ENCODE measurements at regions not wholly inside any gene's neighbourhood (a gene's known extent, or its start where the extent isn't known, plus 50 kb on each side); places are given as distances from the start of the nearest gene placed in this dataset.

- in situ Hi-C loops (cut with MboI) = no loop called here
- Histone ChIP-seq H3K36me3 (ENCODE audit: control insufficient read depth in 2 of 2, insufficient read depth in 2 of 2, low read length in 1 of 2) (no peaks in the 10 kb centered on the region), H3K4me2 (ENCODE audit: control insufficient read depth, insufficient read depth) (no peak overlapping the region), H3K4me1 (ENCODE audit: control insufficient read depth, insufficient read depth, low read length) (no peaks in the 10 kb centered on the region), H3K9ac (ENCODE audit: control insufficient read depth, insufficient read depth, low read length) (no peak overlapping the region), H3K4me3 (no peak overlapping the region), H3K27me3 (replicated peaks in 1 of 2; ENCODE audit: control insufficient read depth in 2 of 2, insufficient read depth in 2 of 2, low read length in 1 of 2) (no peaks in the 10 kb centered on the region), H4K20me1 (ENCODE audit: control insufficient read depth, insufficient read depth) (no peaks in the 10 kb centered on the region), H3K79me2 (ENCODE audit: control insufficient read depth, insufficient read depth, low read length) (no peaks in the 10 kb centered on the region), H2AFZ (ENCODE audit: control insufficient read depth, low read depth, low read length) (no peak overlapping the region), H3K9me3 (replicated peaks; ENCODE audit: control insufficient read depth, insufficient read depth, low read length) (no peaks in the 10 kb centered on the region), H3K27ac (ENCODE audit: control insufficient read depth, insufficient read depth) (no peak overlapping the region)
- RAD21 ChIA-PET (ENCODE audit: unreplicated experiment) = interaction anchor here (1.4 kb wide), 1 partner anchor 9 kb away, joined by 3 read pairs; no protein-coding TSS in a partner anchor
- no TSS peak for BruUV-seq (replicated peaks)
- CTCF ChIA-PET = interaction anchor here (0.8 kb wide), 1 partner anchor 27 kb away, joined by 3 read pairs; no protein-coding TSS in a partner anchor
- POLR2A ChIA-PET = no interaction called here
- intact Hi-C loops (cut with micrococcal nuclease; ENCODE audit: unreplicated experiment) = no loop called here
- TF ChIP-seq STAT3 (IDR thresholded peaks at IDR 0.05; ENCODE audit: low read depth, low read length) (no peak), FOXK2 (IDR thresholded peaks at IDR 0.05) (no peak), PML (IDR thresholded peaks at IDR 0.05; ENCODE audit: low read length) (no peak), NFXL1 (IDR thresholded peaks at IDR 0.05; ENCODE audit: borderline replicate concordance) (no peak), BHLHE40 (IDR thresholded peaks at IDR 0.05; ENCODE audit: borderline replicate concordance in 1 of 2, low read depth in 2 of 2, low read length in 1 of 2) (peak in 1 of 2 experiments; percentile 14; a peak in 1 of 4 replicates), ZBTB4 (CRISPR knock-in tag; IDR thresholded peaks at IDR 0.05) (no peak), JUND (IDR thresholded peaks at IDR 0.05; ENCODE audit: low read depth, low read length) (no peak)
- no peak for DNase-seq (ENCODE audit: low read depth, low spot score)
- FAIRE-seq = no peak
- WGBS (ENCODE audit: insufficient coverage, insufficient replicate concordance, low lambda C conversion rate, missing lambda C conversion rate) = 25% methylated on average over 2 of the region's 2 CpGs
- peak; percentile 28; the same call in 1 of the 3 replicates for ATAC-seq
- SMC1A ChIA-PET (ENCODE audit: uncharacterized antibody, unreplicated experiment) = interaction anchor here (1.0 to 1.2 kb wide), 3 partner anchors 8 to 91 kb away, joined by 3 to 4 read pairs (median 3); no protein-coding TSS in a partner anchor
These were observed 1810.0 kb upstream of the PCDH10 start for GRCh38 chr4:131339137-131339536.

All from GM12878 (cell line).